CD8-positive, alpha-beta memory T cell (primary cell): ENCODE measurements at regions not wholly inside any gene's neighbourhood (a gene's known extent, or its start where the extent isn't known, plus 50 kb on each side); places are given as distances from the start of the nearest gene placed in this dataset.

Experiments
- CTCF ChIA-PET: fragments of 350-600 bp; sonication (Branson Sonifier 250); formaldehyde crosslinking; loops from one replicate; lab custom pipeline; 2021; ENCODE audit warnings: antibody characterized with exemption; lab: Charles Lee
- POLR2A ChIA-PET: fragments of 350-600 bp; sonication (Branson Sonifier 250); formaldehyde crosslinking; loops from one replicate; lab custom pipeline; 2021; ENCODE audit warnings: antibody characterized with exemption; lab: Charles Lee
- DNase-seq, 5 donors: peaks; one replicate each; pipeline versions ENCODE4 v3.0.0 to v3.0.0-alpha.2; 2020 to 2022; ENCODE audit warnings: mixed read lengths in 1 of 5
- H3K27ac ChIP-seq: one replicate; pipeline ENCODE4 v1.7.0; 2013; ENCODE audit warnings: low read depth, mild to moderate bottlenecking, low read length, moderate library complexity
- H3K27me3 ChIP-seq: 2 replicates; pipeline ENCODE4 v1.7.0; 2013; ENCODE audit warnings: low read length, mild to moderate bottlenecking; ENCODE audit not compliant: insufficient read depth, poor library complexity, severe bottlenecking
- H3K36me3 ChIP-seq: 2 replicates; pipeline ENCODE4 v1.7.0; 2013; ENCODE audit warnings: mild to moderate bottlenecking, low read length, moderate library complexity; ENCODE audit not compliant: insufficient read depth
- H3K4me1 ChIP-seq: 2 replicates; pipeline ENCODE4 v1.7.0; 2013; ENCODE audit warnings: mild to moderate bottlenecking, low read length, moderate library complexity; ENCODE audit not compliant: insufficient read depth
- H3K4me3 ChIP-seq: 2 replicates; pipeline ENCODE4 v1.7.0; 2013; ENCODE audit warnings: mild to moderate bottlenecking, low read length
- H3K9me3 ChIP-seq: 2 replicates; pipeline ENCODE4 v1.7.0; 2013; ENCODE audit warnings: mild to moderate bottlenecking, low read length
- H3K27ac Mint-ChIP-seq, 8 donors: one replicate each; pipeline ENCODE4 v1.8.0; 2020 to 2021; ENCODE audit warnings: mixed read lengths in 8 of 8, mild to moderate bottlenecking in 6 of 8, inconsistent platforms in 3 of 8, moderate library complexity in 3 of 8
- H3K27me3 Mint-ChIP-seq, 2 donors: one replicate each; pipeline ENCODE4 v1.8.0; 2020 to 2021; ENCODE audit warnings: mixed read lengths in 2 of 2, mild to moderate bottlenecking in 1 of 2, moderate library complexity in 1 of 2
- H3K36me3 Mint-ChIP-seq, 3 donors: one replicate each; pipeline ENCODE4 v1.8.0; 2020 to 2021; ENCODE audit warnings: mixed read lengths in 3 of 3, inconsistent platforms in 1 of 3, mild to moderate bottlenecking in 1 of 3
- H3K4me1 Mint-ChIP-seq, 3 donors: one replicate each; pipeline ENCODE4 v1.8.0; 2020 to 2021; ENCODE audit warnings: mixed read lengths in 3 of 3, inconsistent platforms in 1 of 3, mild to moderate bottlenecking in 1 of 3
- H3K4me3 Mint-ChIP-seq, 7 donors: one replicate each; pipeline ENCODE4 v1.8.0; 2020 to 2021; ENCODE audit warnings: mixed read lengths in 7 of 7, mild to moderate bottlenecking in 6 of 7, moderate library complexity in 4 of 7, inconsistent platforms in 2 of 7
- H3K9me3 Mint-ChIP-seq, 5 donors: one replicate each; pipeline ENCODE4 v1.8.0; 2020 to 2022; ENCODE audit warnings: mixed read lengths in 5 of 5, mild to moderate bottlenecking in 3 of 5, moderate library complexity in 2 of 5, inconsistent platforms in 1 of 5

DNA sequence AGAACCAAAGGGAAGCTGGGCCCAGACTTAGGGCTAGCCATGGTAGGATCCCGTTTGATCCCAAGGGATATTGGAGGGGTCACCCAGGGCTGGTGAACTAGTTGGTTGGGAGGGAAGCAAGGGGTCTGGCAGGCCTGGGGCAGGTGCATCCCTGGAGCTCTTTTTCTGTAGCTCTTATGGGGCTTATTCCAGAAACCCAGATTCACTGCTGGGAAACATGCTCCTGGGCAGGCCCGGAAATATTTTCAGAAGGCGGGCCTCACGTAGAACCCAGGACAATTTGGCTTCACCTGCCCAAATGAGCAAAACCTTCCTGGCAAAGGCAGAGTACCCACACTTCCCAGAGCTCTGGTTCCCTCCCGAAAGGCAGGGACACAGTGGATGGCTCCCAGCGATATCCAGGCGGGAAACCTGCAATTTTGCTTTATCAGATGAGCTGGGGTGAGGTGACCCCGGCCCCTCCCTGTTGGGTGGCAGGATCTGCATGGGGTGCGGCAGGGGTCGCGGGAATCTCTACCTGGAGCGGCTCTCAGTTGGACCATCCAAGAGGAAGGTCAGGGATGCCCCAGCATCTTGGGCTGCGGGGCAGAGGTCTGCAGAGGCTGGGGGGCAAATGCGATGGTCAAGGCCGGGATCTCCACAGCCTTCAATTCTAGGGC is 533.9 kb downstream of the TCERG1L start:
- no peaks in the 10 kb centered on the region for H3K9me3 ChIP-seq
- Mint-ChIP-seq H3K27me3 (peaks cover 1 to 5% of the 10 kb centered on the region in 2 donors), H3K4me1 (no peaks in the 10 kb centered on the region), H3K36me3 (no peaks in the 10 kb centered on the region), H3K4me3 (no peak overlapping the region), H3K9me3 (peaks cover 0 to 1% (median 0%) of the 10 kb centered on the region in 5 donors), H3K27ac (no peak overlapping the region)
- no peak overlapping the region for H3K27ac ChIP-seq
- ChIA-PET CTCF (no interaction called here), POLR2A (no interaction called here)
- H3K27me3 ChIP-seq: no peaks in the 10 kb centered on the region
- no peak overlapping the region for H3K4me3 ChIP-seq
- no peaks in the 10 kb centered on the region for H3K36me3 ChIP-seq
- no peak for DNase-seq
- H3K4me1 ChIP-seq: no peaks in the 10 kb centered on the region

DNA sequence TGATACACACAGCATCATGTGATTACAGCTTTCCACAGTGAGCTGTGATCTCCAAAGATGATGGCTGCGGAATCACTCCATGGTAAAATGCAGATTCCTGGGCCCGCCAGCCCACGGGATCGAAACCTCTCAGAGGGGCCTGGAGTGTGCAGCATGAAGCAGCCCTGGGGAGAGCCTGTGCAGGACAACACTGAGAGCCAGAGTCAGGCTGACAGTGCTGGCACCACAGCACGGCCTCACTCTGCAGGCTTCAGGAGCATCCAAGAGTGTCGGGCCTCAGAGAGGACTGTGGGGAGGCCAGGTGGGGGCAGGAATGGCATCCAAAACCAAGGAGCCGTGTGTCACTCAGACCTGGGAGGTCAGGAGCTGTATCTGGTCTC is 533.4 kb downstream of the TCERG1L start:
- H3K4me1 Mint-ChIP-seq: no peaks in the 10 kb centered on the region
- H3K9me3 ChIP-seq: no peaks in the 10 kb centered on the region
- no peak overlapping the region for H3K27ac ChIP-seq
- no peaks in the 10 kb centered on the region for H3K36me3 Mint-ChIP-seq
- POLR2A ChIA-PET: no interaction called here
- no peak for DNase-seq
- no peaks in the 10 kb centered on the region for H3K27me3 ChIP-seq
- H3K36me3 ChIP-seq: no peaks in the 10 kb centered on the region
- no peak overlapping the region for H3K27ac Mint-ChIP-seq
- H3K9me3 Mint-ChIP-seq: peaks cover 0 to 3% (median 0%) of the 10 kb centered on the region in 5 donors
- H3K27me3 Mint-ChIP-seq: peaks cover 1 to 5% of the 10 kb centered on the region in 2 donors
- no peaks in the 10 kb centered on the region for H3K4me1 ChIP-seq
- CTCF ChIA-PET: no interaction called here
- no peak overlapping the region for H3K4me3 ChIP-seq
- no peak overlapping the region for H3K4me3 Mint-ChIP-seq

DNA sequence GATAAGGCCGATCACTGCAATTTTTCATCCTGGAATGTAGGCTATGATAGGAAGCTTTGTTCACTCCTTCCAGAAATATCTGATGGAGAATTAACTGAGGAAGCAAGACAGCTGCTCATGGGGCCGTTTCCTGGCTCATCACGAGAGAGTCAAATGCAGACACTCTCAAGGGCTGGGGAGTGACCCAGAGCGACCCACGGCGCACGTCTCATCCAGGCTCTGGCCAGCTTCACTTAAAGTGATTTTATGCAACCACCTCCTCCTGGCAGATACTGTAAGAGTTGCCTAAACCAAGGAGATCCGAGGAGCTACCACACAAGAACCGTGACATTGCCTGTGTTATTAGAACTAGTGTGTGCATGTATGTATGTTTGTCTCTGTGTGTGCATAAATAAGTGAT is 530.8 kb downstream of the TCERG1L start:
- peaks cover 0 to 1% of the 10 kb centered on the region in 2 donors for H3K27me3 Mint-ChIP-seq
- no peaks in the 10 kb centered on the region for H3K4me1 ChIP-seq
- CTCF ChIA-PET: no interaction called here
- POLR2A ChIA-PET: no interaction called here
- peaks cover 0 to 3% (median 0%) of the 10 kb centered on the region in 5 donors for H3K9me3 Mint-ChIP-seq
- no peak overlapping the region for H3K27ac Mint-ChIP-seq
- no peaks in the 10 kb centered on the region for H3K36me3 ChIP-seq
- H3K27me3 ChIP-seq: no peaks in the 10 kb centered on the region
- H3K36me3 Mint-ChIP-seq: no peaks in the 10 kb centered on the region
- H3K4me1 Mint-ChIP-seq: no peaks in the 10 kb centered on the region
- H3K9me3 ChIP-seq: no peaks in the 10 kb centered on the region
- H3K4me3 Mint-ChIP-seq: no peak overlapping the region
- no peak overlapping the region for H3K27ac ChIP-seq
- DNase-seq: no peak
- H3K4me3 ChIP-seq: no peak overlapping the region

DNA sequence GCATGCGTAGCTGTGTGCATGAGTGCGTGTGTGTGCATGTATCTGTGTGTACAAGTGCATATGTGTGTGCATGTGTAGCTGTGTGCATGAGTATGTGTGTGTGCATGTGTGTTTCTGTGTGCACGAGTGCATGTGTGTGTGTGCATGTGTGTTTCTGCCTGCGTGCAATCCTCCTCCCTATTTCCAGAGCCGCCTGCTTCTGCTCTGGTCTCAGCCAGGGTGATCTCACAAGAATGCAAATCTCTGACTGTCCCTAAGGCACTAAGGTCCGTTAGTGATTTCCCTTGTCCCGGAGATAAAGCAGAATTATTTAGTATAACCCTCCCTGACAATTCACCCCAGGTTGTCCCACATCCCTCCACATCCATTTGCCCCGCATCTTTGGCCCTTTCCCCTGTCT is 530.3 kb downstream of the TCERG1L start:
- Mint-ChIP-seq H3K9me3 (peaks cover 0 to 3% (median 0%) of the 10 kb centered on the region in 5 donors), H3K36me3 (no peaks in the 10 kb centered on the region), H3K27me3 (peaks cover 0 to 1% of the 10 kb centered on the region in 2 donors), H3K27ac (no peak overlapping the region), H3K4me1 (no peaks in the 10 kb centered on the region), H3K4me3 (no peak overlapping the region)
- ChIA-PET POLR2A (no interaction called here), CTCF (no interaction called here)
- H3K4me1 ChIP-seq: no peaks in the 10 kb centered on the region
- no peaks in the 10 kb centered on the region for H3K9me3 ChIP-seq
- H3K27ac ChIP-seq: no peak overlapping the region
- no peak overlapping the region for H3K4me3 ChIP-seq
- H3K27me3 ChIP-seq: no peaks in the 10 kb centered on the region
- no peak for DNase-seq
- H3K36me3 ChIP-seq: no peaks in the 10 kb centered on the region

DNA sequence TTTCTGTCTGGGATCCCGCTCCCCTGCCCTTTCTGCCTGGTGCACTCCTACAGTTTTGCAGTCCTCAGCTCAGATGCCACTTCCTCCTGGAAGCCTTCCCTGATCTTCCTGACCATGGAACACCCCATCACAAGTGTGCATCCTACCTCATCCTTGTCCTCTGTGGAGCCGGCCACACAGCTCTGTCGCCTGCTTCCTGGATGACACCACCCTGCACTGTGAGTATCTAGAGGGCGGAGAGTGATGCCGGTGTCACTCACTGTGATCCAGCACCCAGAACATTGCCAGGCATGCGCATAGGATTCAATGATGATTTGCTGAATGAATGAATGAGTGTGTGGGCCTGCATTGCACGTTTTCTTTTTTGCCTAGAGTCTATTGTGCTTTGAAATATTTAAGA is 529.9 kb downstream of the TCERG1L start:
- H3K4me3 Mint-ChIP-seq: no peak overlapping the region

DNA sequence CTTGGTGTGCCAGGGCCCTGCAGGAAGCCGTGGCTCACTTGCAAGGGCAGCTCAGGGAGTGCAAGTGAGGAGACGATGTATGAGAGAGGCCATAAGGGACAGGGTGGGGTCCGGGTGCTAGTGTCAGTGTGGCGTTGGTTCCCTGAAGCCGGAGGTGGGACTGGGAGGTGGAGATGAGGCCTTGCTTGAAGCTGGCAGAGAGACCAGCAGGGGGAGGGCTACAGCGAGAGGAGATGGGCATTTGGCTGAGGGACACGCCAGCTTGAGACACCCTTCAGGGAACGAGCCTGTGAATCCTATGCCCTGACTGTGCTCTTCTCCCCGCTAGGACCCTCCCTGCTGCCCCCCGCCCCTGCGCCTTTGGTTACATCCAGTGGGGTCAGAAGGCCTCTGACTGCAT is 529.1 kb downstream of the TCERG1L start:
- no peak overlapping the region for H3K4me3 ChIP-seq
- H3K27me3 ChIP-seq: no peaks in the 10 kb centered on the region
- no peak overlapping the region for H3K4me3 Mint-ChIP-seq
- DNase-seq: no peak
- no peaks in the 10 kb centered on the region for H3K9me3 ChIP-seq
- H3K27ac Mint-ChIP-seq: no peak overlapping the region
- no peaks in the 10 kb centered on the region for H3K36me3 Mint-ChIP-seq
- H3K4me1 ChIP-seq: no peaks in the 10 kb centered on the region
- ChIA-PET CTCF (no interaction called here), POLR2A (no interaction called here)
- peaks cover 0 to 3% (median 0%) of the 10 kb centered on the region in 5 donors for H3K9me3 Mint-ChIP-seq
- H3K36me3 ChIP-seq: no peaks in the 10 kb centered on the region
- H3K27me3 Mint-ChIP-seq: peaks cover 0 to 1% of the 10 kb centered on the region in 2 donors
- H3K27ac ChIP-seq: no peak overlapping the region
- no peaks in the 10 kb centered on the region for H3K4me1 Mint-ChIP-seq

More for the DNA sequence above, 529.9 kb downstream of the TCERG1L start:
- Histone ChIP-seq H3K27ac (no peak overlapping the region), H3K4me1 (no peaks in the 10 kb centered on the region), H3K36me3 (no peaks in the 10 kb centered on the region), H3K27me3 (no peaks in the 10 kb centered on the region), H3K9me3 (no peaks in the 10 kb centered on the region), H3K4me3 (no peak overlapping the region)
- DNase-seq: no peak
- Mint-ChIP-seq H3K9me3 (peaks cover 0 to 3% (median 0%) of the 10 kb centered on the region in 5 donors), H3K27me3 (peaks cover 0 to 1% of the 10 kb centered on the region in 2 donors), H3K4me1 (no peaks in the 10 kb centered on the region), H3K36me3 (no peaks in the 10 kb centered on the region), H3K27ac (no peak overlapping the region)
- CTCF ChIA-PET: no interaction called here
- POLR2A ChIA-PET: no interaction called here

DNA sequence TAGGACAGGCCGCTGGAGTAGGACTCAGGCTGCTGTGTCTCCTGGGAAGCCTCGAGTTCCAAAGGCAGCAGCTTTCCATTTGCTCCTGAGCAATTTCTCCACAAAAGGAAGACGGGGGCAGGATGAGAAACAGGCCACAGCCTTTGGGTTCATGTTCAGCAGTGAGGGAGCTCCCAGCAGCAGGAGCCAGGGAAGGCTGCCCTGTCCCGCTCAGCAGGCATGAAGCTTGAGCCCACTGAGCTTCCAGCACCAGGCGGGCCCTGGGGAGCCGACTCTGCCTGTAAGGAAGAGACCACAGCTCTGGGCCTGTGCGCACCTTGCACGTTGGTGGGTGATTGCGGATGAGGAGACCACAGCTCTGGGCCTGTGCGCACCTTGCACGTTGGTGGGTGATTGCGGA is 527.2 kb downstream of the TCERG1L start:
- CTCF ChIA-PET: no interaction called here
- H3K9me3 Mint-ChIP-seq: peaks cover 0 to 6% (median 0%) of the 10 kb centered on the region in 5 donors
- H3K27ac ChIP-seq: no peak overlapping the region
- no peaks in the 10 kb centered on the region for H3K36me3 ChIP-seq
- no peak overlapping the region for H3K4me3 ChIP-seq
- H3K27ac Mint-ChIP-seq: no peak overlapping the region
- H3K4me3 Mint-ChIP-seq: no peak overlapping the region
- POLR2A ChIA-PET: no interaction called here
- no peaks in the 10 kb centered on the region for H3K27me3 ChIP-seq
- no peaks in the 10 kb centered on the region for H3K9me3 ChIP-seq
- H3K36me3 Mint-ChIP-seq: no peaks in the 10 kb centered on the region
- no peak for DNase-seq
- no peaks in the 10 kb centered on the region for H3K4me1 Mint-ChIP-seq
- no peaks in the 10 kb centered on the region for H3K27me3 Mint-ChIP-seq
- H3K4me1 ChIP-seq: no peaks in the 10 kb centered on the region

DNA sequence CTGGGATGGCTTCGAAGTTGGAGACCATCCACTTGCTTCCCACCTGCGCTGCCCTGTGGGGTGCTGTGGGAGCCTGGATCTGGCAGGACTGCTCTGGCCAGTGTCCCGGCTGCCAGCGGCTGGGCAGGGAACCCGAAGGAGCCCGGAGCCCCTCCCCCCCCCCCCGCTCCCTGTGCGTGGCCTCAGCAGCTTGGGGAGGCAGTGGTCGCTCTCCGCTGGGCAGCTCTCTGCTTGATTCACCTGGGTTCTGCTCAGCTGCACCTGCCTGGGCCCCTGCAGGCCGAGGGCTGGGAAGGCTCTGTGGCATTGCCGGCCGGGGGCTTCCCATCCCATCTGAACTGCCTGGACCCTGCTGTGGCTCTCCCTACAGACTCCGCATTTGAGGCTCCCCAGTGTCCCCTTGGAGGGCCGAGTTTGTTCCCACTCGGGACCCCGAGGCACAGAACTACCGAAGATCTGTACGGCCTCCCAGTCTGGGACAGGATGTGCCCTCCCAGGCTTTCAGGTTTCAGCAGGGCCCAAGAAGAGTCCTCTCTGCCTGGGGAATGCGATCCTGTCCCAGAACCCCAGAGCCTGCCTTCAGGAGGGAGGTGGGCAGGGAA is 525.1 kb downstream of the TCERG1L start:
- Mint-ChIP-seq H3K27ac (no peak overlapping the region), H3K4me1 (no peaks in the 10 kb centered on the region), H3K36me3 (no peaks in the 10 kb centered on the region), H3K4me3 (no peak overlapping the region), H3K9me3 (peaks cover 0 to 6% (median 0%) of the 10 kb centered on the region in 5 donors), H3K27me3 (no peaks in the 10 kb centered on the region)
- POLR2A ChIA-PET: no interaction called here
- no peak overlapping the region for H3K27ac ChIP-seq
- H3K27me3 ChIP-seq: no peaks in the 10 kb centered on the region
- H3K4me3 ChIP-seq: no peak overlapping the region
- H3K9me3 ChIP-seq: no peaks in the 10 kb centered on the region
- no peaks in the 10 kb centered on the region for H3K36me3 ChIP-seq
- CTCF ChIA-PET: no interaction called here
- no peaks in the 10 kb centered on the region for H3K4me1 ChIP-seq
- DNase-seq: no peak
